GM23248 (cell line): ENCODE measurements at regions not wholly inside any gene's neighbourhood (a gene's known extent, or its start where the extent isn't known, plus 50 kb on each side); places are given as distances from the start of the nearest gene placed in this dataset.

Source experiments
- EZH2 ChIP-seq: fragments of 200-600 bp; sonication (generic); IDR thresholded peaks from 2 replicates; pipeline ENCODE4 v1.6.1; 2018; ENCODE audit warnings: antibody characterized with exemption, mild to moderate bottlenecking; ENCODE audit not compliant: insufficient read depth, poor library complexity, severe bottlenecking
- EZH2phosphoT487 ChIP-seq: fragments of 200-600 bp; sonication (generic); IDR thresholded peaks from 2 replicates; pipeline ENCODE4 v1.6.1; 2018; ENCODE audit warnings: antibody characterized with exemption, moderate library complexity, mild to moderate bottlenecking, low read depth; ENCODE audit not compliant: insufficient read depth

GRCh38 chr9:28423255-28423654 is 850.0 kb upstream of the C9orf72 start:
- TF ChIP-seq EZH2phosphoT487, result no peak
- TF ChIP-seq EZH2, result no peak
